Loucy (cell line): ENCODE measurements at regions not wholly inside any gene's neighbourhood (a gene's known extent, or its start where the extent isn't known, plus 50 kb on each side); places are given as distances from the start of the nearest gene placed in this dataset.

Experiments used
- H2AFZ ChIP-seq: fragments of 200-600 bp; sonication (generic); 2 replicates; pipeline ENCODE4 v1.6.0; 2016; ENCODE audit warnings: antibody characterized with exemption, mild to moderate bottlenecking, low read length, moderate library complexity
- H3F3A ChIP-seq: fragments of 200-600 bp; 2 replicates; pipeline ENCODE4 v1.6.0; 2016; ENCODE audit warnings: antibody characterized with exemption, low read depth, mild to moderate bottlenecking
- H3K27me3 ChIP-seq: fragments of 200-600 bp; sonication (generic); 2 replicates; pipeline ENCODE4 v1.6.1; 2014; ENCODE audit warnings: low read length, mild to moderate bottlenecking; ENCODE audit not compliant: insufficient read depth, poor library complexity, severe bottlenecking
- H3K36me3 ChIP-seq: fragments of 200-600 bp; sonication (generic); 2 replicates; pipeline ENCODE4 v1.6.1; 2016; ENCODE audit warnings: low read length; ENCODE audit not compliant: insufficient read depth
- H3K4me1 ChIP-seq: fragments of 200-600 bp; sonication (generic); 2 replicates; pipeline ENCODE4 v1.5.1; 2014; ENCODE audit warnings: low read length, mild to moderate bottlenecking; ENCODE audit not compliant: insufficient read depth, poor library complexity, severe bottlenecking
- H3K4me2 ChIP-seq: fragments of 200-600 bp; sonication (generic); 2 replicates; pipeline ENCODE4 v1.6.0; 2014; ENCODE audit warnings: antibody characterized with exemption, low read length, low read depth, mild to moderate bottlenecking; ENCODE audit not compliant: poor library complexity, severe bottlenecking
- H3K4me3 ChIP-seq: fragments of 200-600 bp; sonication (generic); 2 replicates; pipeline ENCODE4 v1.5.1; 2014; ENCODE audit warnings: low read length, mild to moderate bottlenecking, mixed read lengths; ENCODE audit not compliant: poor library complexity, severe bottlenecking
- H3K79me2 ChIP-seq: fragments of 200-600 bp; sonication (generic); 2 replicates; pipeline ENCODE4 v1.6.1; 2014; ENCODE audit warnings: low read length; ENCODE audit not compliant: insufficient read depth
- H3K9ac ChIP-seq: fragments of 200-600 bp; sonication (generic); 2 replicates; pipeline ENCODE4 v1.6.0; 2014; ENCODE audit warnings: mild to moderate bottlenecking, low read depth, low read length, moderate library complexity; ENCODE audit not compliant: poor library complexity, severe bottlenecking
- H3K9me2 ChIP-seq: fragments of 200-600 bp; sonication (generic); replicated peaks from 2 replicates; pipeline ENCODE4 v1.6.1; 2016; ENCODE audit warnings: low read depth, low read length, mixed read lengths
- H3K9me3 ChIP-seq: fragments of 200-600 bp; sonication (generic); 2 replicates; pipeline ENCODE4 v1.6.1; 2014; ENCODE audit warnings: mild to moderate bottlenecking, antibody characterized with exemption, low read length, low read depth; ENCODE audit not compliant: insufficient read depth
- H4K20me1 ChIP-seq: fragments of 200-600 bp; sonication (generic); 2 replicates; pipeline ENCODE4 v1.6.0; 2014; ENCODE audit warnings: antibody characterized with exemption, low read length, mild to moderate bottlenecking; ENCODE audit not compliant: insufficient read depth, poor library complexity, severe bottlenecking
- CTCF ChIP-seq: fragments of 200-600 bp; sonication (generic); conservative IDR thresholded peaks from 2 replicates; pipeline ENCODE4 v1.5.1; 2014; ENCODE audit warnings: mild to moderate bottlenecking, antibody characterized with exemption, low read length
- EZH2phosphoT487 ChIP-seq: fragments of 200-600 bp; IDR thresholded peaks from 2 replicates; pipeline ENCODE4 v1.6.1; 2018; ENCODE audit warnings: antibody characterized with exemption, mild to moderate bottlenecking, moderate library complexity, borderline replicate concordance

GRCh38 chr2:52879561-52879960 lies 888.0 kb upstream of the CHAC2 start:
- Histone ChIP-seq H3K27me3 (no peaks in the 10 kb centered on the region), H3K4me1 (no peaks in the 10 kb centered on the region), H3K4me2 (no peak overlapping the region), H3K79me2 (no peaks in the 10 kb centered on the region), H3K9ac (no peak overlapping the region), H2AFZ (no peak overlapping the region), H3K36me3 (no peaks in the 10 kb centered on the region), H3F3A (no peaks in the 10 kb centered on the region), H4K20me1 (no peaks in the 10 kb centered on the region), H3K4me3 (no peak overlapping the region), H3K9me3 (no peaks in the 10 kb centered on the region), H3K9me2 (no peaks in the 10 kb centered on the region)
- no peak for TF ChIP-seq EZH2phosphoT487
- TF ChIP-seq CTCF: no peak

- H3K4me3 ChIP-seq: no peak overlapping the region
- no peaks in the 10 kb centered on the region for H3K27me3 ChIP-seq
- H3K79me2 ChIP-seq: no peaks in the 10 kb centered on the region
- TF ChIP-seq EZH2phosphoT487 (no peak), CTCF (no peak)
- no peaks in the 10 kb centered on the region for H3F3A ChIP-seq
- no peak overlapping the region for H2AFZ ChIP-seq
- no peaks in the 10 kb centered on the region for H3K9me2 ChIP-seq
- H3K9ac ChIP-seq: no peak overlapping the region
- H3K36me3 ChIP-seq: no peaks in the 10 kb centered on the region
- H3K4me1 ChIP-seq: no peaks in the 10 kb centered on the region
- no peaks in the 10 kb centered on the region for H3K9me3 ChIP-seq
- H3K4me2 ChIP-seq: no peak overlapping the region
- no peaks in the 10 kb centered on the region for H4K20me1 ChIP-seq
Measured at GRCh38 chr2:52877703-52878102, 889.9 kb upstream of the CHAC2 start.

GRCh38 chr2:52874466-52875106 lies 893.0 kb upstream of the CHAC2 start:
- Histone ChIP-seq H3K9me3 (no peaks in the 10 kb centered on the region), H3K79me2 (no peaks in the 10 kb centered on the region), H3K36me3 (no peaks in the 10 kb centered on the region), H2AFZ (no peak overlapping the region), H3K4me2 (no peak overlapping the region), H3K9me2 (no peaks in the 10 kb centered on the region), H4K20me1 (no peaks in the 10 kb centered on the region), H3K4me3 (no peak overlapping the region), H3K9ac (no peak overlapping the region), H3F3A (no peaks in the 10 kb centered on the region), H3K27me3 (no peaks in the 10 kb centered on the region), H3K4me1 (no peaks in the 10 kb centered on the region)
- TF ChIP-seq CTCF (no peak), EZH2phosphoT487 (no peak)
